HL-60 (cell line): ENCODE measurements at regions not wholly inside any gene's neighbourhood (a gene's known extent, or its start where the extent isn't known, plus 50 kb on each side); places are given as distances from the start of the nearest gene placed in this dataset.

Source experiments
- DNase-seq, 2 experiments: peaks; one replicate each; pipeline ENCODE4 v3.0.0-alpha.2; 2010 to 2020; ENCODE audit warnings: low read depth in 1 of 2, low spot score in 1 of 2
- H3K27ac ChIP-seq: fragments of 250-450 bp; sonication (Bioruptor Pico); replicated peaks from 2 replicates; pipeline ENCODE4 v1.5.1; 2020; ENCODE audit warnings: mild to moderate bottlenecking, moderate library complexity
- H3K27me3 ChIP-seq: fragments of 250-450 bp; sonication (Bioruptor Pico); 2 replicates; pipeline ENCODE4 v1.5.1; 2021; ENCODE audit warnings: mild to moderate bottlenecking, moderate library complexity; ENCODE audit not compliant: insufficient read depth, poor library complexity, severe bottlenecking
- H3K4me3 ChIP-seq: replicated peaks from 2 replicates; pipeline ENCODE4 v1.5.1; 2011; ENCODE audit warnings: mild to moderate bottlenecking, control low read depth, low read length; ENCODE audit not compliant: insufficient read depth
- CTCF ChIP-seq: IDR thresholded peaks from one replicate; pipeline ENCODE4 v1.5.1; 2011; ENCODE audit warnings: low read length, control low read depth, inconsistent platforms; ENCODE audit not compliant: insufficient read depth
- GABPA ChIP-seq: IDR thresholded peaks from 2 replicates; pipeline ENCODE4 v1.6.1; 2012; ENCODE audit warnings: low read depth
- POLR2AphosphoS5 ChIP-seq: IDR thresholded peaks from 2 replicates; pipeline ENCODE4 v1.6.1; 2012; ENCODE audit warnings: low read depth
- SPI1 ChIP-seq: IDR thresholded peaks from 2 replicates; pipeline ENCODE4 v1.6.1; 2012; ENCODE audit warnings: low read depth, mild to moderate bottlenecking, borderline replicate concordance
- TF ChIP-seq, protein P1 (sequence below): IDR thresholded peaks from 2 replicates; pipeline ENCODE4 v1.6.1; 2012; ENCODE audit warnings: low read depth; ENCODE audit not compliant: insufficient replicate concordance

- TF ChIP-seq, protein P1, sequence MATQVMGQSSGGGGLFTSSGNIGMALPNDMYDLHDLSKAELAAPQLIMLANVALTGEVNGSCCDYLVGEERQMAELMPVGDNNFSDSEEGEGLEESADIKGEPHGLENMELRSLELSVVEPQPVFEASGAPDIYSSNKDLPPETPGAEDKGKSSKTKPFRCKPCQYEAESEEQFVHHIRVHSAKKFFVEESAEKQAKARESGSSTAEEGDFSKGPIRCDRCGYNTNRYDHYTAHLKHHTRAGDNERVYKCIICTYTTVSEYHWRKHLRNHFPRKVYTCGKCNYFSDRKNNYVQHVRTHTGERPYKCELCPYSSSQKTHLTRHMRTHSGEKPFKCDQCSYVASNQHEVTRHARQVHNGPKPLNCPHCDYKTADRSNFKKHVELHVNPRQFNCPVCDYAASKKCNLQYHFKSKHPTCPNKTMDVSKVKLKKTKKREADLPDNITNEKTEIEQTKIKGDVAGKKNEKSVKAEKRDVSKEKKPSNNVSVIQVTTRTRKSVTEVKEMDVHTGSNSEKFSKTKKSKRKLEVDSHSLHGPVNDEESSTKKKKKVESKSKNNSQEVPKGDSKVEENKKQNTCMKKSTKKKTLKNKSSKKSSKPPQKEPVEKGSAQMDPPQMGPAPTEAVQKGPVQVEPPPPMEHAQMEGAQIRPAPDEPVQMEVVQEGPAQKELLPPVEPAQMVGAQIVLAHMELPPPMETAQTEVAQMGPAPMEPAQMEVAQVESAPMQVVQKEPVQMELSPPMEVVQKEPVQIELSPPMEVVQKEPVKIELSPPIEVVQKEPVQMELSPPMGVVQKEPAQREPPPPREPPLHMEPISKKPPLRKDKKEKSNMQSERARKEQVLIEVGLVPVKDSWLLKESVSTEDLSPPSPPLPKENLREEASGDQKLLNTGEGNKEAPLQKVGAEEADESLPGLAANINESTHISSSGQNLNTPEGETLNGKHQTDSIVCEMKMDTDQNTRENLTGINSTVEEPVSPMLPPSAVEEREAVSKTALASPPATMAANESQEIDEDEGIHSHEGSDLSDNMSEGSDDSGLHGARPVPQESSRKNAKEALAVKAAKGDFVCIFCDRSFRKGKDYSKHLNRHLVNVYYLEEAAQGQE, result no peak
- TF ChIP-seq POLR2AphosphoS5, result no peak
- no peak for TF ChIP-seq CTCF
- no peak for TF ChIP-seq GABPA
- no peak for TF ChIP-seq SPI1
- no peak overlapping the region for H3K27ac ChIP-seq
Observed at GRCh38 chr6:56346958-56347357, 99.6 kb upstream of the COL21A1 start.

DNA sequence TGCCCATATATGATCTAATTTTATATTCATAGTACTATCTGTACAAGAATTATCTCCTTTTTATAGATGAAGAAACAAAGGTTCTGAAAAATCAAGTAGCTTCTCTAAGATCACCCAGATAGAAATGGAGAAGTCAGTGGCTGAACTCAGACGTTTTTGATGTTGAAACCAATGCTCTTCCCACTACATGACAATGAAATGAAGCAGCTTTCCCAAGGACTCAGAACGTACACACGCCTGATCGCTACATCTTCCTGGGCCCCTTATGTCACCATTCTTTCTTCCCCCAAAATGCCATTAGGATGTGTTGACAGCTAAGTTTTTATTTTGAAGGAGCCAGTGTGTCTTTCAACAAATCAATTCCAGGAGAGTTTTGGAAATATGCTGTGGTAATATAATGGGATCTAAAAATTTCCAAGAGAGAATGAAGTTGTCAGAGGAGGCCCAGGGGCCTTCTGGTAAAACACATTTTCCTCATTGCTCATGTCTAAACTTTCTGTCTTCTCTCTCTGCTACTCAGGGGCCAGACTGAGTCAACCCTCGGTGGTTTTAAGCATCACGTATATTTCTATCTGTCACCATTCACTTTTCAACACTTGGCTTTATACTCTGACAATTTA lies 98.1 kb upstream of the COL21A1 start:
- Histone ChIP-seq H3K27me3 (no peaks in the 10 kb centered on the region), H3K27ac (no peak overlapping the region), H3K4me3 (no peak overlapping the region)
- TF ChIP-seq GABPA, result no peak
- TF ChIP-seq CTCF, result no peak
- TF ChIP-seq, protein P1, result no peak
- no peak for TF ChIP-seq POLR2AphosphoS5
- TF ChIP-seq SPI1, result peak; percentile 30; the same call in 1 of the 2 replicates
- DNase-seq, result no peak

More at GRCh38 chr6:56346958-56347357, 99.6 kb upstream of the COL21A1 start:
- DNase-seq, result no peak
- no peak overlapping the region for H3K4me3 ChIP-seq
- H3K27me3 ChIP-seq, result no peaks in the 10 kb centered on the region

- no peak for TF ChIP-seq CTCF
- no peak for TF ChIP-seq SPI1
- TF ChIP-seq GABPA, result no peak
- TF ChIP-seq POLR2AphosphoS5, result no peak
- TF ChIP-seq, protein P1, result no peak
- no peak overlapping the region for H3K4me3 ChIP-seq
- DNase-seq, result no peak
- H3K27me3 ChIP-seq, result no peaks in the 10 kb centered on the region
- no peak overlapping the region for H3K27ac ChIP-seq
Observed at GRCh38 chr6:56343295-56343694, 95.9 kb upstream of the COL21A1 start.
